Glomerular visceral epithelial cell (primary cell): ENCODE measurements at regions not wholly inside any gene's neighbourhood (a gene's known extent, or its start where the extent isn't known, plus 50 kb on each side); places are given as distances from the start of the nearest gene placed in this dataset.
"Not testable (repeated sequence)": the region's sequence is repeated elsewhere in the genome, so short reads cannot be mapped to it uniquely, and the experiment has no call there.

ENCODE experiments used
- DNase-seq: peaks from one replicate; pipeline ENCODE4 v3.0.0-alpha.2; 2016; ENCODE audit errors: extremely low spot score

GRCh38 chr6:170098428-170099170, 192.3 kb downstream of the DLL1 start:
- no peak for DNase-seq

GRCh38 chr6:170097505-170098427, 193.1 kb downstream of the DLL1 start:
- DNase-seq: no peak

- no peak for DNase-seq
These were observed 193.9 kb downstream of the DLL1 start for GRCh38 chr6:170096803-170097504.

- no peak for DNase-seq
These were observed 194.6 kb downstream of the DLL1 start for GRCh38 chr6:170096191-170096802.

- DNase-seq: no peak
These were observed 195.5 kb downstream of the DLL1 start for GRCh38 chr6:170095273-170095981.

- no peak for DNase-seq
These were observed 196.1 kb downstream of the DLL1 start for GRCh38 chr6:170094686-170095272.

- DNase-seq: no peak
These were observed 197.0 kb downstream of the DLL1 start for GRCh38 chr6:170093658-170094596.

- no peak for DNase-seq
These were observed 197.6 kb downstream of the DLL1 start for GRCh38 chr6:170093276-170093657.

- DNase-seq: no peak
These were observed 198.1 kb downstream of the DLL1 start for GRCh38 chr6:170092826-170093225.

- no peak for DNase-seq
These were observed 199.0 kb downstream of the DLL1 start for GRCh38 chr6:170091639-170092579.

- DNase-seq: no peak
These were observed 199.8 kb downstream of the DLL1 start for GRCh38 chr6:170091000-170091638.

GRCh38 chr6:170090561-170090960, 200.3 kb downstream of the DLL1 start:
- DNase-seq: no peak

GRCh38 chr6:170089963-170090362, 200.9 kb downstream of the DLL1 start:
- no peak for DNase-seq

- no peak for DNase-seq
These were observed 202.3 kb downstream of the DLL1 start for GRCh38 chr6:170088582-170088955.

GRCh38 chr6:170087941-170088581, 202.8 kb downstream of the DLL1 start:
- no peak for DNase-seq

- not testable (repeated sequence) for DNase-seq
These were observed 203.5 kb downstream of the DLL1 start for GRCh38 chr6:170087421-170087780.

- DNase-seq: no peak
These were observed 204.0 kb downstream of the DLL1 start for GRCh38 chr6:170086639-170087420.
